Suprapubic skin (tissue), 3 donors: ENCODE measurements at regions not wholly inside any gene's neighbourhood (a gene's known extent, or its start where the extent isn't known, plus 50 kb on each side); places are given as distances from the start of the nearest gene placed in this dataset.

Experiments
- CTCF ChIP-seq, 2 donors: fragments of 200-600 bp in 1 of 2; fragments of 450-650 bp in 1 of 2; sonication (generic) in 1 of 2; IDR thresholded peaks; one replicate each; pipeline ENCODE4 v1.5.1; 2016 to 2019; ENCODE audit warnings: antibody characterized with exemption in 2 of 2, mild to moderate bottlenecking in 1 of 2, moderate library complexity in 1 of 2
- EP300 ChIP-seq: sonication (generic); formaldehyde crosslinking; IDR thresholded peaks from one replicate; pipeline ENCODE4 v1.6.1; 2017; ENCODE audit warnings: antibody characterized with exemption
- POLR2A ChIP-seq, 2 donors: fragments of 450-650 bp; IDR thresholded peaks; one replicate each; pipeline ENCODE4 v1.6.1; 2017; ENCODE audit warnings: antibody characterized with exemption in 2 of 2, mild to moderate bottlenecking in 2 of 2, moderate library complexity in 2 of 2

- no peak for TF ChIP-seq POLR2A (IDR thresholded peaks at IDR 0.05)
- TF ChIP-seq CTCF (IDR thresholded peaks at IDR 0.05), result no peak
- no peak for TF ChIP-seq EP300
Measured at GRCh38 chr3:194243172-194243837, 107.4 kb downstream of the HES1 start.
